Bronchial epithelial cell (primary cell): ENCODE measurements at regions not wholly inside any gene's neighbourhood (a gene's known extent, or its start where the extent isn't known, plus 50 kb on each side); places are given as distances from the start of the nearest gene placed in this dataset.
A peak's percentile ranks its signal among the peaks of the same experiment; 100 is the strongest.

Experiments
- DNase-seq: peaks from one replicate; pipeline ENCODE4 v3.0.0-alpha.2; 2010; ENCODE audit warnings: low read depth
- FAIRE-seq: peaks from 2 replicates; lab custom pipeline; 2011; peaks lifted over from hg19 to GRCh38; lab: Jason Lieb, UNC
- H3K27me3 ChIP-seq: 2 replicates; pipeline ENCODE4 v1.5.1; 2011; ENCODE audit warnings: low read length; ENCODE audit not compliant: control insufficient read depth, insufficient read depth
- H3K36me3 ChIP-seq: 2 replicates; pipeline ENCODE4 v1.5.1; 2011; ENCODE audit warnings: low read length; ENCODE audit not compliant: control insufficient read depth, insufficient read depth
- H3K4me3 ChIP-seq: 2 replicates; pipeline ENCODE4 v1.5.1; 2011; ENCODE audit warnings: mild to moderate bottlenecking, low read depth, low read length, control low read depth
- CTCF ChIP-seq: IDR thresholded peaks from 2 replicates; pipeline ENCODE4 v1.5.1; 2011; ENCODE audit warnings: mild to moderate bottlenecking, moderate library complexity, low read length, control low read depth, inconsistent platforms; ENCODE audit not compliant: insufficient read depth, severe bottlenecking

GRCh38 chr1:56150441-56151215 is 428.7 kb downstream of the PLPP3 start:
- DNase-seq (no peak), FAIRE-seq (no peak)
- TF ChIP-seq CTCF, result no peak

GRCh38 chr1:56149761-56150160 is 429.6 kb downstream of the PLPP3 start:
- no peak for TF ChIP-seq CTCF
- DNase-seq, result peak; percentile 7
- no peaks in the 10 kb centered on the region for H3K27me3 ChIP-seq
- H3K36me3 ChIP-seq, result no peaks in the 10 kb centered on the region
- H3K4me3 ChIP-seq, result no peak overlapping the region
- no peak for FAIRE-seq

More at GRCh38 chr1:56150441-56151215, 428.7 kb downstream of the PLPP3 start:
- Histone ChIP-seq H3K27me3 (no peaks in the 10 kb centered on the region), H3K36me3 (no peaks in the 10 kb centered on the region), H3K4me3 (no peak overlapping the region)

GRCh38 chr1:56148326-56149193 is 430.8 kb downstream of the PLPP3 start:
- DNase-seq (no peak), FAIRE-seq (no peak)
- no peaks in the 10 kb centered on the region for H3K27me3 ChIP-seq
- H3K4me3 ChIP-seq, result no peak overlapping the region
- H3K36me3 ChIP-seq, result no peaks in the 10 kb centered on the region
- TF ChIP-seq CTCF, result no peak

- DNase-seq, result no peak
- TF ChIP-seq CTCF, result no peak
- no peak overlapping the region for H3K4me3 ChIP-seq
- no peak for FAIRE-seq
- H3K27me3 ChIP-seq, result no peaks in the 10 kb centered on the region
- H3K36me3 ChIP-seq, result no peaks in the 10 kb centered on the region
These were observed 431.9 kb downstream of the PLPP3 start for GRCh38 chr1:56147459-56147858.

GRCh38 chr1:56147034-56147433 is 432.3 kb downstream of the PLPP3 start:
- no peak for TF ChIP-seq CTCF
- no peaks in the 10 kb centered on the region for H3K36me3 ChIP-seq
- FAIRE-seq (no peak), DNase-seq (no peak)
- no peaks in the 10 kb centered on the region for H3K27me3 ChIP-seq
- H3K4me3 ChIP-seq, result no peak overlapping the region
